Caco-2 (cell line): ENCODE measurements at regions not wholly inside any gene's neighbourhood (a gene's known extent, or its start where the extent isn't known, plus 50 kb on each side); places are given as distances from the start of the nearest gene placed in this dataset.

Experiments used
- BruUV-seq: library from RNA; stranded (reverse); fragments of 400-500 nt; replicated peaks from 2 replicates; lab custom pipeline; 2021; lab: Mats Ljungman, UMichigan
- CTCF ChIA-PET: fragments of 300-600 bp; sonication (Branson Sonifier 250); formaldehyde crosslinking; loops from one replicate; lab custom pipeline; 2022; ENCODE audit warnings: antibody characterized with exemption; lab: Charles Lee
- POLR2A ChIA-PET: fragments of 300-600 bp; sonication (Branson Sonifier 250); formaldehyde crosslinking; loops from one replicate; lab custom pipeline; 2022; ENCODE audit warnings: antibody characterized with exemption; lab: Charles Lee
- DNase-seq, 2 experiments: peaks; one replicate each; pipeline versions ENCODE4 v3.0.0 to v3.0.0-alpha.2; 2020 to 2022
- H3K27me3 ChIP-seq: replicated peaks from 2 replicates; pipeline ENCODE4 v1.6.0; 2011; ENCODE audit warnings: low read length; ENCODE audit not compliant: control insufficient read depth, insufficient read depth
- H3K36me3 ChIP-seq: 2 replicates; pipeline ENCODE4 v1.5.1; 2011; ENCODE audit warnings: low read length; ENCODE audit not compliant: control insufficient read depth, insufficient read depth
- H3K4me1 ChIP-seq: fragments of 250-450 bp; sonication (Bioruptor Pico); 2 replicates; pipeline ENCODE4 v1.5.1; 2020; ENCODE audit warnings: mild to moderate bottlenecking
- H3K4me3 ChIP-seq: 2 replicates; pipeline ENCODE4 v1.5.1; 2011; ENCODE audit warnings: low read depth, mild to moderate bottlenecking, control low read depth, low read length
- H3K9me3 ChIP-seq: fragments of 250-450 bp; sonication (Bioruptor Pico); 2 replicates; pipeline ENCODE4 v1.5.1; 2020; ENCODE audit warnings: mild to moderate bottlenecking, moderate library complexity
- H3K27ac Mint-ChIP-seq: one replicate; pipeline ENCODE4 v1.8.0; 2022; ENCODE audit warnings: mixed read lengths; ENCODE audit not compliant: unreplicated experiment
- H3K27me3 Mint-ChIP-seq: one replicate; pipeline ENCODE4 v1.8.0; 2022; ENCODE audit warnings: mixed read lengths; ENCODE audit not compliant: insufficient read depth, unreplicated experiment
- H3K36me3 Mint-ChIP-seq: one replicate; pipeline ENCODE4 v1.8.0; 2022; ENCODE audit warnings: mild to moderate bottlenecking, mixed read lengths; ENCODE audit not compliant: insufficient read depth, unreplicated experiment
- H3K4me1 Mint-ChIP-seq: one replicate; pipeline ENCODE4 v1.8.0; 2022; ENCODE audit warnings: low read depth, mixed read lengths; ENCODE audit not compliant: unreplicated experiment
- H3K4me3 Mint-ChIP-seq: one replicate; pipeline ENCODE4 v1.8.0; 2022; ENCODE audit warnings: mild to moderate bottlenecking, moderate library complexity, mixed read lengths; ENCODE audit not compliant: unreplicated experiment
- H3K9me3 Mint-ChIP-seq: one replicate; pipeline ENCODE4 v1.8.0; 2022; ENCODE audit warnings: mixed read lengths; ENCODE audit not compliant: unreplicated experiment
- intact Hi-C: fragments of 100-400 bp; cut with micrococcal nuclease; formaldehyde crosslinking; loops from one replicate; pipeline ENCODE4 v1.10.0; 2022; ENCODE audit not compliant: unreplicated experiment
- TF ChIP-seq, protein P1 (sequence below), 2 experiments: fragments of 200-600 bp in 1 of 2; IDR thresholded peaks; 1 replicate in 1 of 2; 2 replicates in 1 of 2; pipeline versions ENCODE4 v1.5.1 to v1.8.0; 2011 to 2022; ENCODE audit warnings: antibody characterized with exemption in 1 of 2, control low read depth in 1 of 2, inconsistent platforms in 1 of 2, low read depth in 1 of 2, low read length in 1 of 2, mild to moderate bottlenecking in 1 of 2, moderate library complexity in 1 of 2; ENCODE audit not compliant: insufficient read depth in 1 of 2, severe bottlenecking in 1 of 2, unreplicated experiment in 1 of 2

GRCh38 chr2:239898292-239898925 is 126.7 kb downstream of the NDUFA10 start:
- Mint-ChIP-seq H3K27me3 (peaks cover 16% of the 10 kb centered on the region), H3K4me3 (no peak overlapping the region), H3K27ac (no peak overlapping the region), H3K9me3 (no peaks in the 10 kb centered on the region), H3K4me1 (no peaks in the 10 kb centered on the region), H3K36me3 (no peaks in the 10 kb centered on the region)
- TF ChIP-seq, protein P1, sequence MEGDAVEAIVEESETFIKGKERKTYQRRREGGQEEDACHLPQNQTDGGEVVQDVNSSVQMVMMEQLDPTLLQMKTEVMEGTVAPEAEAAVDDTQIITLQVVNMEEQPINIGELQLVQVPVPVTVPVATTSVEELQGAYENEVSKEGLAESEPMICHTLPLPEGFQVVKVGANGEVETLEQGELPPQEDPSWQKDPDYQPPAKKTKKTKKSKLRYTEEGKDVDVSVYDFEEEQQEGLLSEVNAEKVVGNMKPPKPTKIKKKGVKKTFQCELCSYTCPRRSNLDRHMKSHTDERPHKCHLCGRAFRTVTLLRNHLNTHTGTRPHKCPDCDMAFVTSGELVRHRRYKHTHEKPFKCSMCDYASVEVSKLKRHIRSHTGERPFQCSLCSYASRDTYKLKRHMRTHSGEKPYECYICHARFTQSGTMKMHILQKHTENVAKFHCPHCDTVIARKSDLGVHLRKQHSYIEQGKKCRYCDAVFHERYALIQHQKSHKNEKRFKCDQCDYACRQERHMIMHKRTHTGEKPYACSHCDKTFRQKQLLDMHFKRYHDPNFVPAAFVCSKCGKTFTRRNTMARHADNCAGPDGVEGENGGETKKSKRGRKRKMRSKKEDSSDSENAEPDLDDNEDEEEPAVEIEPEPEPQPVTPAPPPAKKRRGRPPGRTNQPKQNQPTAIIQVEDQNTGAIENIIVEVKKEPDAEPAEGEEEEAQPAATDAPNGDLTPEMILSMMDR (IDR thresholded peaks at IDR 0.05; ENCODE audit: insufficient read depth in 1 of 2, low read depth in 1 of 2, low read length in 1 of 2, severe bottlenecking in 1 of 2, unreplicated experiment in 1 of 2) = no peak
- no peak for DNase-seq
- ChIA-PET CTCF (no interaction called here), POLR2A (no interaction called here)
- no peak overlapping the region for H3K4me3 ChIP-seq
- no peaks in the 10 kb centered on the region for H3K27me3 ChIP-seq
- H3K4me1 ChIP-seq = no peaks in the 10 kb centered on the region
- no peaks in the 10 kb centered on the region for H3K9me3 ChIP-seq
- intact Hi-C loops = no loop called here
- BruUV-seq = no TSS peak
- no peaks in the 10 kb centered on the region for H3K36me3 ChIP-seq

DNA sequence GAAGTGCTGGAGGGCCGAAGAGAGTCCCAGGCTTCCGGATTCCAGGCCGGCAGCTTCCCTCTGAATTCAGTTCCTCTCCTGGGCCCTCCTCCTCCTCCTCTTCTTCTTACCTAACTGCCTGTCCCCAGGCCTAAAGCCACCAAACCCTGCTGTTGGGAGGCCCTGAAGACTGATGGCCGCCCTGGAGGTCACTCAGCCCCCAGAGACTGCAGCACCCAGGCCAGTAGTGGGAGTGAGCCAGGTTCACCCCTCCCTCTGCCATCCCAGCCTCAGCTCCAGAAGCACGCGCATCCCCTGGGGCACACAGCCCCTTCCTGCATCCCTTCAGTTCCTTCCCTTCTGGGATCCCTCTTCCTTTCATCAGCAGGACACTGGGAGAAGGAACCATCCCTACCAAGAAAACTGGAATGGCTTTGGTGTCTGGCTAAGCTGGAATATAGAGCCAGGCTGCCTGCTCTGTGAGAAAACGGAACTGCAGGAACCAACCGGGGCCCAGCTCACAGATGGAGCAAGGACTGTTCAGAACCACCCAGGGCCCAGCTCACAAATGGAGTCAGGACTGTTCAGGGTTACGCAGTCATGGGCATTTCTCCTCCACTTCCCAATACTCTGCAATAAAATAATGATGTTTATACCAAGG is 127.4 kb downstream of the NDUFA10 start:
- Mint-ChIP-seq H3K27ac (no peak overlapping the region), H3K36me3 (no peaks in the 10 kb centered on the region), H3K27me3 (peaks cover 16% of the 10 kb centered on the region), H3K4me3 (no peak overlapping the region), H3K9me3 (no peaks in the 10 kb centered on the region), H3K4me1 (no peaks in the 10 kb centered on the region)
- Histone ChIP-seq H3K4me1 (no peaks in the 10 kb centered on the region), H3K4me3 (no peak overlapping the region), H3K27me3 (no peaks in the 10 kb centered on the region), H3K9me3 (no peaks in the 10 kb centered on the region), H3K36me3 (no peaks in the 10 kb centered on the region)
- no peak for DNase-seq
- TF ChIP-seq, protein P1 (IDR thresholded peaks at IDR 0.05; ENCODE audit: insufficient read depth in 1 of 2, low read depth in 1 of 2, low read length in 1 of 2, severe bottlenecking in 1 of 2, unreplicated experiment in 1 of 2) = no peak
- ChIA-PET CTCF (no interaction called here), POLR2A (no interaction called here)
- intact Hi-C loops = no loop called here
- no TSS peak for BruUV-seq

DNA sequence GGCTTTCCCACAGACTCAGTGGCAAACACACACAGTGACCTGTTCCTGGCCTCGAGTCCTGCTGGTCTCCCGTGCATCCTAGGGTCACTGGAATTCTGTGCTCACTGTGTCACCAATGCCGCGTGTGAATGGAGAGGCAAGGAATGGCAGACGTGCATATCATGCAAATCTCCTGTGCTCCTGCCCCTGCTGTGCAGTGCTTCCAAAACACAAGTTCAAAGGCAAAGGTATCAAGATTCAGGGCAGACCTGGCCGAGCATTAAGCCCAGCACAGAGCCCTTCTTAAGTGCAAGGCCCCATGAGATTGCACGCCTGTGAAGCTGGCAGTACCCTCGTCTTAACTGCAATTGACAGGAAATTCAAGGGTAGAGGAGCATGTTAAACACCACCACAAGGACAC is 129.1 kb downstream of the NDUFA10 start:
- no peaks in the 10 kb centered on the region for H3K9me3 ChIP-seq
- H3K4me3 ChIP-seq = no peak overlapping the region
- no peaks in the 10 kb centered on the region for H3K27me3 ChIP-seq
- no peaks in the 10 kb centered on the region for H3K9me3 Mint-ChIP-seq
- H3K27me3 Mint-ChIP-seq = peaks cover 12% of the 10 kb centered on the region
- H3K36me3 Mint-ChIP-seq = no peaks in the 10 kb centered on the region
- ChIA-PET CTCF (no interaction called here), POLR2A (no interaction called here)
- intact Hi-C loops = no loop called here
- H3K36me3 ChIP-seq = no peaks in the 10 kb centered on the region
- TF ChIP-seq, protein P1 (IDR thresholded peaks at IDR 0.05; ENCODE audit: insufficient read depth in 1 of 2, low read depth in 1 of 2, low read length in 1 of 2, severe bottlenecking in 1 of 2, unreplicated experiment in 1 of 2) = no peak
- no TSS peak for BruUV-seq
- H3K27ac Mint-ChIP-seq = no peak overlapping the region
- DNase-seq = no peak
- no peaks in the 10 kb centered on the region for H3K4me1 Mint-ChIP-seq
- H3K4me1 ChIP-seq = no peaks in the 10 kb centered on the region
- H3K4me3 Mint-ChIP-seq = no peak overlapping the region
